GM18505 (cell line): ENCODE measurements at regions not wholly inside any gene's neighbourhood (a gene's known extent, or its start where the extent isn't known, plus 50 kb on each side); places are given as distances from the start of the nearest gene placed in this dataset.
"Not testable (repeated sequence)": the region's sequence is repeated elsewhere in the genome, so short reads cannot be mapped to it uniquely, and the experiment has no call there.

Experiments used
- ATAC-seq: cut with Tn5 transposase; IDR thresholded peaks from one replicate; pipeline ENCODE4 v1.9.1; 2021; ENCODE audit not compliant: unreplicated experiment
- POLR2A ChIP-seq: IDR thresholded peaks from 4 replicates; pipeline ENCODE4 v1.6.1; 2011; ENCODE audit warnings: borderline replicate concordance; ENCODE audit not compliant: insufficient read depth, insufficient read length; ENCODE audit errors: extremely low read depth

GRCh38 chr4:60863442-60863841, 336.7 kb upstream of the ADGRL3 start:
- ATAC-seq: no peak
- no peak for TF ChIP-seq POLR2A

DNA sequence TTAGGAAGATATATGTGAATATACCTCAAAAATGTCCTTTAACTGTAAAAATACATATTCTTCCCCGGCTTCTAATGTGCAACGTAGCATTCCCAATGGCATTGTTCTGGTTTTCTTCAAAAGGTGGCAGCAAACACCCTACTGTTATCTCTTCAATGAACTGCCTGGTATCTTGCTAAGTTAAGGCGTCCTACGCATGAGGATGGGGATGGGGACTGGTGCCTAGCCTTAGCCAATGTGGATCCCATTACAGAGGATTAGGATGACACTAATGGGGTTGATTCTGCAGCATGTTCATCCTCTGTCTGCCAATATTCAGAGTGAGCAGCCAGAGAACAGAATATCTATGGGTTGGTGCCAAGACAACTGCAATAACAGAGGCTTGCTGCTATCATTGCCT, 334.9 kb upstream of the ADGRL3 start:
- ATAC-seq: no peak

GRCh38 chr4:60868232-60868960, 331.7 kb upstream of the ADGRL3 start:
- TF ChIP-seq POLR2A: no peak
- ATAC-seq: no peak

More for the DNA sequence above, 334.9 kb upstream of the ADGRL3 start:
- no peak for TF ChIP-seq POLR2A

GRCh38 chr4:60879135-60879701, 320.9 kb upstream of the ADGRL3 start:
- TF ChIP-seq POLR2A: no peak
- ATAC-seq: no peak

- no peak for ATAC-seq
- no peak for TF ChIP-seq POLR2A
These were observed 315.5 kb upstream of the ADGRL3 start for GRCh38 chr4:60884587-60884986.

- TF ChIP-seq POLR2A: no peak
- ATAC-seq: no peak
These were observed 315.1 kb upstream of the ADGRL3 start for GRCh38 chr4:60885011-60885410.

DNA sequence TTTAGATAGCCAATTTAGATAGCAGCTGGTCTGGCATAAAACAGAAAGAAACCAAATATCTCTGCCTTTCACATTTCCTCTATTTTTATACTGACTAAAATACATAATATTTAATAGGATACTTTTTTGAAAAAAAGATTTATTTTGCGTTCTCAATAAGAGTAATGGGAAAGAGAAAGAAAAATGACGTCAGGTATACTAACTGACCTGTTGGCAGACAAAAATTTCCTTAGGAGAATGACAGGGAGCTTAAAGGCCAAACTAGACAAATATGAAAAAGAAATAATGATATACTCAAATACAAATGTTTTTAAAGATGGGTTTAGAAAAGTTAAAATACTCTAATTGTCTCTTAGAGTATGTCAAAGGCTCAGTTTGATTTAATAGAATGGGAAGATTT, 309.4 kb upstream of the ADGRL3 start:
- no peak for TF ChIP-seq POLR2A
- no peak for ATAC-seq

GRCh38 chr4:60891947-60892346, 308.2 kb upstream of the ADGRL3 start:
- ATAC-seq: no peak
- TF ChIP-seq POLR2A: no peak

GRCh38 chr4:60897415-60897814, 302.7 kb upstream of the ADGRL3 start:
- TF ChIP-seq POLR2A: no peak
- no peak for ATAC-seq

DNA sequence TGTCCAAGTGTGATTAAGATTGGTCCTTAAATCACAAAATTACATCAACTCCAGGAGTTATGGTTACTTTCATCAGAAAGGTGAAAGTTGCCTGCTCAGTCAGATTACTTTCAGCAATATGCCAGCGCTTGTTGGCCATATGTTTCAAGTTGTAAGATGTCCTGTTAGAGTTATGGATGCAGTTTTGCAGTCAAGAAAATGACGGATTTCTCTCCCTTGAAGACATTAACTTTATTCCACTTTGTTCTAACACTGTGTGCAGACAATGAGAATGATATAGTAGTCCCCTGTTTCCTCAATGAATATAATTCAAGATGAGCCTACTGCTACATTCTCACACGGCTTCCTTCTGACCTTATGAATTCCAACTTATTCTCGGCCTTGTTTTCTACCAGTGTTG, 295.0 kb upstream of the ADGRL3 start:
- no peak for ATAC-seq
- no peak for TF ChIP-seq POLR2A

DNA sequence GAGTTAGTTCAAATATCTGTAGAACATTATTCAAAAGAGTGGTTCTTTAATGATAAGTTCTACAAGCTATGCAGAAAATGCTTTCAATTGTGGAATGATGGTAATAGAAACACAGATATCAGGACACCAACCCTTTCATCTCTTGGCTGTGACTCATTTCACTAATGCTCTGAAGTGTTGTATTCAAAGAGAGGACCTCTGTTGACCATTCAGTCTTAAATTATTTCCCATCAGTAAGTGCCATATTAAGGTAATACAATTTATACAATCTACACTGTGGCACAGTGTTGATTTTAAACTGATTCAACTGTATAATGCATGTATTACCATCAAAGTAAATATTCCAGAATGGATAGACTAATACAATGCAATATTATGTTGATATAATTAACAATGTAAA, 289.0 kb upstream of the ADGRL3 start:
- TF ChIP-seq POLR2A: no peak
- no peak for ATAC-seq

GRCh38 chr4:60913002-60913401, 287.1 kb upstream of the ADGRL3 start:
- no peak for ATAC-seq
- TF ChIP-seq POLR2A: no peak

GRCh38 chr4:60913671-60914070, 286.5 kb upstream of the ADGRL3 start:
- ATAC-seq: no peak
- TF ChIP-seq POLR2A: no peak

- not testable (repeated sequence) for ATAC-seq
These were observed 278.4 kb upstream of the ADGRL3 start for GRCh38 chr4:60921735-60922134.

DNA sequence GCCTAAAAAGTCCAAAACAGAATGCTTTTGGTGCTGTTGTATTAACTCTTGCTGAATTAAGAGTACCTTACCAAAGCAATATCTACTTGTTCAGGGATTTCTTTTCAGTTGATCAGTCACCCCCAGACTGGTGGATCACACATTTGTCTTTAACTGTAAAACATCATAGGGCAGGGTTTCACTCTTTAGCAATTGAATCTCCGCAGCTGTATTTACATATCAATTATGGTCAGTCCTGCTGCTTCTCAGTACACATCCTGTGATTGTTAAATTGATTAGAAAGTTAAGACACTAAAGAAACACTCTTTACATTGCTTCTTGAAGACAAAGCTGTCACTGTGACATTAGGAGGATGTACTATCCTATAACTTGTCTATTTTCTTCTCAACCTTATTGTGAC, 277.1 kb upstream of the ADGRL3 start:
- TF ChIP-seq POLR2A: no peak
- ATAC-seq: no peak

- ATAC-seq: no peak
- no peak for TF ChIP-seq POLR2A
These were observed 273.5 kb upstream of the ADGRL3 start for GRCh38 chr4:60926624-60927023.

GRCh38 chr4:60930866-60931265, 269.3 kb upstream of the ADGRL3 start:
- no peak for ATAC-seq
- no peak for TF ChIP-seq POLR2A
